PC-3 (cell line): ENCODE measurements at regions not wholly inside any gene's neighbourhood (a gene's known extent, or its start where the extent isn't known, plus 50 kb on each side); places are given as distances from the start of the nearest gene placed in this dataset.

Experiments used
- ATAC-seq: fragments of 200-7000 bp; cut with Tn5 transposase; 2 replicates; pipeline ENCODE4 v1.9.1; 2020; ENCODE audit warnings: mild to moderate bottlenecking, moderate library complexity
- BruUV-seq: library from RNA; stranded (reverse); fragments of 400-500 nt; replicated peaks from 2 replicates; lab custom pipeline; 2021; lab: Mats Ljungman, UMichigan
- CTCF ChIA-PET: fragments of 300-600 bp; sonication (Branson Sonifier 250); formaldehyde crosslinking; loops from one replicate; lab custom pipeline; 2022; ENCODE audit warnings: antibody characterized with exemption; lab: Charles Lee
- POLR2A ChIA-PET: fragments of 300-600 bp; sonication (Branson Sonifier 250); formaldehyde crosslinking; loops from one replicate; lab custom pipeline; 2022; ENCODE audit warnings: antibody characterized with exemption; ENCODE audit not compliant: unreplicated experiment; lab: Charles Lee
- DNase-seq: peaks from one replicate; pipeline ENCODE4 v3.0.0-alpha.2; 2015
- H2AFZ ChIP-seq: fragments of 300-600 bp; sonication (generic); 2 replicates; pipeline ENCODE4 v1.6.0; 2016; ENCODE audit warnings: antibody characterized with exemption, low read length
- H3F3A ChIP-seq: fragments of 300-600 bp; sonication (generic); one replicate; pipeline ENCODE4 v1.6.0; 2017; ENCODE audit warnings: antibody characterized with exemption, low read length, control low read depth, mild to moderate bottlenecking; ENCODE audit not compliant: unreplicated experiment
- H3K27ac ChIP-seq: fragments of 300-600 bp; sonication (generic); 2 replicates; pipeline ENCODE4 v1.5.1; 2016; ENCODE audit warnings: mild to moderate bottlenecking, low read length
- H3K27me3 ChIP-seq: fragments of 300-600 bp; sonication (generic); 2 replicates; pipeline ENCODE4 v1.6.1; 2016; ENCODE audit warnings: low read length, mixed read lengths
- H3K36me3 ChIP-seq: fragments of 300-600 bp; sonication (generic); 2 replicates; pipeline ENCODE4 v1.6.1; 2016; ENCODE audit warnings: low read depth, mixed run types, low read length, mixed read lengths
- H3K4me1 ChIP-seq: fragments of 300-600 bp; sonication (generic); 2 replicates; pipeline ENCODE4 v1.5.1; 2016; ENCODE audit warnings: low read length; ENCODE audit not compliant: insufficient read depth
- H3K4me2 ChIP-seq: fragments of 300-600 bp; sonication (generic); 2 replicates; pipeline ENCODE4 v1.6.0; 2016; ENCODE audit warnings: low read length
- H3K4me3 ChIP-seq: fragments of 300-600 bp; sonication (generic); 2 replicates; pipeline ENCODE4 v1.5.1; 2016; ENCODE audit warnings: mild to moderate bottlenecking, low read length, mixed read lengths
- H3K79me2 ChIP-seq: fragments of 300-600 bp; sonication (generic); 2 replicates; pipeline ENCODE4 v1.6.1; 2017; ENCODE audit warnings: low read length, mixed read lengths
- H3K9ac ChIP-seq: fragments of 300-600 bp; sonication (generic); 2 replicates; pipeline ENCODE4 v1.6.0; 2016; ENCODE audit warnings: mild to moderate bottlenecking, low read length
- H3K9me2 ChIP-seq: fragments of 300-600 bp; sonication (generic); replicated peaks from 2 replicates; pipeline ENCODE4 v1.6.1; 2016; ENCODE audit warnings: mixed run types, low read length, mixed read lengths
- H3K9me3 ChIP-seq: fragments of 300-600 bp; sonication (generic); 2 replicates; pipeline ENCODE4 v1.6.1; 2016; ENCODE audit warnings: low read length, mixed read lengths
- H4K20me1 ChIP-seq: fragments of 300-600 bp; sonication (generic); 2 replicates; pipeline ENCODE4 v1.6.1; 2016; ENCODE audit warnings: low read length, mixed read lengths
- EZH2 ChIP-seq: fragments of 300-600 bp; sonication (generic); IDR thresholded peaks from one replicate; pipeline ENCODE4 v1.6.1; 2017; ENCODE audit warnings: antibody characterized with exemption, mild to moderate bottlenecking, low read length; ENCODE audit not compliant: unreplicated experiment
- EZH2phosphoT487 ChIP-seq: fragments of 300-600 bp; sonication (generic); IDR thresholded peaks from 2 replicates; pipeline ENCODE4 v1.6.1; 2018; ENCODE audit warnings: mild to moderate bottlenecking, antibody characterized with exemption, low read length, borderline replicate concordance
- intact Hi-C: fragments of 100-400 bp; cut with micrococcal nuclease; formaldehyde crosslinking; loops from 2 replicates; pipeline ENCODE4 v1.9.0; 2023
- TF ChIP-seq, protein P1 (sequence below): fragments of 300-600 bp; sonication (generic); conservative IDR thresholded peaks from 2 replicates; pipeline ENCODE4 v1.5.1; 2017; ENCODE audit warnings: antibody characterized with exemption, low read depth, mild to moderate bottlenecking, low read length

DNA sequence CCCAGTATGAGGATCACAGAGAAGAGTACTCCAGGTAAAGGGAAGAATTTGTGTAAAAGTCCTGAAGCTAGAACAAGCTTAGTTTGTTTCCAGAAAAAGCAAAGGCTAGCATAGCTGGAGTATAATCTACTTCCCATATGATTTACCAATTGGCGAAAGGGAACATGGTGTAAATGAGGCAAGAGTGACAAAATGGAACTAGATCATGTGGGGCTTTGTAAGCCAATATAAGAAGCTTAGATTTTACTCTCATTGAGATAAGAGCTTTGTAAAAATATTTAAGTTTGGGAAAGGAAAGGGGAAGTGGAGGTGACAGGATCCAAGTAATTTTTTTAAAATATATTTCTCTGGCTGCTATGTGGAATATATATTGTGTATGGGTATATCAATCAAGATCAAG is 234.9 kb downstream of the KCTD12 start:
- no peaks in the 10 kb centered on the region for H3K9me3 ChIP-seq
- POLR2A ChIA-PET = no interaction called here
- intact Hi-C loops = no loop called here
- no peak overlapping the region for H3K4me2 ChIP-seq
- H3K4me1 ChIP-seq = no peaks in the 10 kb centered on the region
- ATAC-seq (no peak), DNase-seq (no peak)
- H3K27ac ChIP-seq = no peak overlapping the region
- H3K4me3 ChIP-seq = no peak overlapping the region
- no peak for TF ChIP-seq EZH2
- TF ChIP-seq, protein P1, sequence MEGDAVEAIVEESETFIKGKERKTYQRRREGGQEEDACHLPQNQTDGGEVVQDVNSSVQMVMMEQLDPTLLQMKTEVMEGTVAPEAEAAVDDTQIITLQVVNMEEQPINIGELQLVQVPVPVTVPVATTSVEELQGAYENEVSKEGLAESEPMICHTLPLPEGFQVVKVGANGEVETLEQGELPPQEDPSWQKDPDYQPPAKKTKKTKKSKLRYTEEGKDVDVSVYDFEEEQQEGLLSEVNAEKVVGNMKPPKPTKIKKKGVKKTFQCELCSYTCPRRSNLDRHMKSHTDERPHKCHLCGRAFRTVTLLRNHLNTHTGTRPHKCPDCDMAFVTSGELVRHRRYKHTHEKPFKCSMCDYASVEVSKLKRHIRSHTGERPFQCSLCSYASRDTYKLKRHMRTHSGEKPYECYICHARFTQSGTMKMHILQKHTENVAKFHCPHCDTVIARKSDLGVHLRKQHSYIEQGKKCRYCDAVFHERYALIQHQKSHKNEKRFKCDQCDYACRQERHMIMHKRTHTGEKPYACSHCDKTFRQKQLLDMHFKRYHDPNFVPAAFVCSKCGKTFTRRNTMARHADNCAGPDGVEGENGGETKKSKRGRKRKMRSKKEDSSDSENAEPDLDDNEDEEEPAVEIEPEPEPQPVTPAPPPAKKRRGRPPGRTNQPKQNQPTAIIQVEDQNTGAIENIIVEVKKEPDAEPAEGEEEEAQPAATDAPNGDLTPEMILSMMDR = no peak
- no peak for TF ChIP-seq EZH2phosphoT487
- no peaks in the 10 kb centered on the region for H3K9me2 ChIP-seq
- peaks cover 39% of the 10 kb centered on the region for H3K27me3 ChIP-seq
- no peaks in the 10 kb centered on the region for H4K20me1 ChIP-seq
- H3K36me3 ChIP-seq = no peaks in the 10 kb centered on the region
- H3K9ac ChIP-seq = no peak overlapping the region
- no TSS peak for BruUV-seq
- no peak overlapping the region for H2AFZ ChIP-seq
- CTCF ChIA-PET = no interaction called here
- H3K79me2 ChIP-seq = no peaks in the 10 kb centered on the region
- H3F3A ChIP-seq = no peaks in the 10 kb centered on the region

DNA sequence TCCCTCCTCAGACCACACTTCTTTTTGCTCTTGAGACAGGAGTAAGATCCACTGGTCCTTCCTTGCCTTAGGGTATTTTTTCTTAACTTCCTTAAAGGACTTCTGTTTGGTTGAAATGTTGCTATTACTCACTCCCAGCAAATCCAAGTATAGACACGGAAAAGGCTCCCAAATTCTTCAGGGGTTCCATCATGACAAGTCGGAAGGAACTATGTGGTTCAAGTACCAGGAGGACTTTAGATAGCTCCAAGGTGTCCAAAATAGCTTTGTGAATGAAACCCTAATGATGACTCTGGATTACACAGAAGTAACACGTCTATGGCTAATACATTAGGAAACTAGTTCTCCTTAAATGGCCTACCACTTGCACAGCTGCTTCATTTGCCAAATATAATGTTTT is 238.7 kb downstream of the KCTD12 start:
- no peaks in the 10 kb centered on the region for H3K79me2 ChIP-seq
- H3K27ac ChIP-seq = no peak overlapping the region
- POLR2A ChIA-PET = no interaction called here
- intact Hi-C loops = no loop called here
- H3K4me3 ChIP-seq = no peak overlapping the region
- BruUV-seq = no TSS peak
- H3K9ac ChIP-seq = no peak overlapping the region
- H4K20me1 ChIP-seq = no peaks in the 10 kb centered on the region
- TF ChIP-seq, protein P1 = no peak
- TF ChIP-seq EZH2phosphoT487 = no peak
- TF ChIP-seq EZH2 = no peak
- no peaks in the 10 kb centered on the region for H3F3A ChIP-seq
- no peaks in the 10 kb centered on the region for H3K9me3 ChIP-seq
- no peaks in the 10 kb centered on the region for H3K36me3 ChIP-seq
- ATAC-seq (no peak), DNase-seq (no peak)
- H3K27me3 ChIP-seq = peaks cover 48% of the 10 kb centered on the region
- CTCF ChIA-PET = no interaction called here
- H2AFZ ChIP-seq = no peak overlapping the region
- H3K4me1 ChIP-seq = no peaks in the 10 kb centered on the region
- H3K4me2 ChIP-seq = no peak overlapping the region
- H3K9me2 ChIP-seq = no peaks in the 10 kb centered on the region

DNA sequence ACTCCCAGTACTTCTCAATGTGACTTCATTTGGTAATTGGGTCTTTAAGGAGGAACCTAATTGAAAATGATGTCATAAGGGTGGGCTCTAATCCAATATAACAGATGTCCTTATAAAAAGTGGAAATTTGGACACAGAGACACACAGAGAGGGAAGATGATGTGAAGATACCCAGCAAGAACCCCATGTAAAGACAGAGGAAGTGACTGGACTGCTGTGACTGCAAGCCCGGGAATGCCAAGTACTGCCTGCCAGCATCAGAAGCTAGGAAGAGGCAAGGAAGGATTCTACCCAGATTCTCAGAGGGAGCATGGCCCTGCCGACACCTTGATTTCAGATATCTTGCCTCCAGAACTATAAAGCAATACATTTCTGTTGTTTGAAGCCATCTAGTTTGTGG is 239.3 kb downstream of the KCTD12 start:
- no peak for TF ChIP-seq EZH2phosphoT487
- no peak for TF ChIP-seq EZH2
- TF ChIP-seq, protein P1 = no peak
- no peaks in the 10 kb centered on the region for H3F3A ChIP-seq
- no TSS peak for BruUV-seq
- no peaks in the 10 kb centered on the region for H3K4me1 ChIP-seq
- H2AFZ ChIP-seq = no peak overlapping the region
- no peaks in the 10 kb centered on the region for H3K9me3 ChIP-seq
- H3K4me3 ChIP-seq = no peak overlapping the region
- no peaks in the 10 kb centered on the region for H3K9me2 ChIP-seq
- POLR2A ChIA-PET = no interaction called here
- no peak overlapping the region for H3K9ac ChIP-seq
- no peak overlapping the region for H3K4me2 ChIP-seq
- intact Hi-C loops = no loop called here
- ATAC-seq (no peak), DNase-seq (no peak)
- CTCF ChIA-PET = no interaction called here
- no peaks in the 10 kb centered on the region for H4K20me1 ChIP-seq
- H3K27ac ChIP-seq = no peak overlapping the region
- peaks cover 54% of the 10 kb centered on the region for H3K27me3 ChIP-seq
- no peaks in the 10 kb centered on the region for H3K36me3 ChIP-seq
- H3K79me2 ChIP-seq = no peaks in the 10 kb centered on the region
